ENCODE measurements at regions not wholly inside any gene's neighbourhood (a gene's known extent, or its start where the extent isn't known, plus 50 kb on each side); places are given as distances from the start of the nearest gene placed in this dataset.

GRCh38 chr5:165914456-165914855 lies 2377.0 kb upstream of the WWC1 start:
- Histone ChIP-seq H3K36me3 (ENCODE audit: control insufficient read depth in 3 of 3, insufficient read depth in 3 of 3, low read length in 3 of 3) (no peaks in the 10 kb centered on the region), H3K27ac (ENCODE audit: low read depth, low read length) (no peak overlapping the region), H3K9ac (ENCODE audit: low read depth in 1 of 3, low read length in 3 of 3) (no peak overlapping the region), H3K4me1 (ENCODE audit: control insufficient read depth in 3 of 3, insufficient read depth in 3 of 3, low read length in 3 of 3) (no peaks in the 10 kb centered on the region), H3K27me3 (ENCODE audit: control insufficient read depth in 3 of 3, insufficient read depth in 3 of 3, low read length in 3 of 3) (no peaks in the 10 kb centered on the region), H3K9me3 (ENCODE audit: control insufficient read depth in 3 of 3, low read length in 3 of 3) (no peaks in the 10 kb centered on the region), H3K4me3 (ENCODE audit: low read length in 3 of 3) (no peak overlapping the region)

GRCh38 chr5:165919196-165919595 lies 2372.2 kb upstream of the WWC1 start:
- Histone ChIP-seq H3K9ac (ENCODE audit: low read depth in 1 of 3, low read length in 3 of 3) (no peak overlapping the region), H3K27ac (ENCODE audit: low read depth, low read length) (no peak overlapping the region), H3K36me3 (ENCODE audit: control insufficient read depth in 3 of 3, insufficient read depth in 3 of 3, low read length in 3 of 3) (no peaks in the 10 kb centered on the region), H3K4me3 (ENCODE audit: low read length in 3 of 3) (no peak overlapping the region), H3K9me3 (ENCODE audit: control insufficient read depth in 3 of 3, low read length in 3 of 3) (no peaks in the 10 kb centered on the region), H3K4me1 (ENCODE audit: control insufficient read depth in 3 of 3, insufficient read depth in 3 of 3, low read length in 3 of 3) (no peaks in the 10 kb centered on the region), H3K27me3 (ENCODE audit: control insufficient read depth in 3 of 3, insufficient read depth in 3 of 3, low read length in 3 of 3) (no peaks in the 10 kb centered on the region)

GRCh38 chr5:165920655-165921054 lies 2370.8 kb upstream of the WWC1 start:
- no peak overlapping the region for H3K4me3 ChIP-seq (ENCODE audit: low read length in 3 of 3)
- H3K9ac ChIP-seq (ENCODE audit: low read depth in 1 of 3, low read length in 3 of 3) = no peak overlapping the region

GRCh38 chr5:165928971-165929370 lies 2362.5 kb upstream of the WWC1 start:
- no peaks in the 10 kb centered on the region for H3K4me1 ChIP-seq (ENCODE audit: control insufficient read depth in 3 of 3, insufficient read depth in 3 of 3, low read length in 3 of 3)
- H3K9ac ChIP-seq (ENCODE audit: low read depth in 1 of 3, low read length in 3 of 3) = no peak overlapping the region
- peaks cover 0 to 5% (median 3%) of the 10 kb centered on the region in 3 donors for H3K9me3 ChIP-seq (ENCODE audit: control insufficient read depth in 3 of 3, low read length in 3 of 3)
- no peaks in the 10 kb centered on the region for H3K27me3 ChIP-seq (ENCODE audit: control insufficient read depth in 3 of 3, insufficient read depth in 3 of 3, low read length in 3 of 3)
- no peaks in the 10 kb centered on the region for H3K36me3 ChIP-seq (ENCODE audit: control insufficient read depth in 3 of 3, insufficient read depth in 3 of 3, low read length in 3 of 3)
- no peak overlapping the region for H3K4me3 ChIP-seq (ENCODE audit: low read length in 3 of 3)
- no peak overlapping the region for H3K27ac ChIP-seq (ENCODE audit: low read depth, low read length)

More at GRCh38 chr5:165920655-165921054, 2370.8 kb upstream of the WWC1 start:
- Histone ChIP-seq H3K36me3 (ENCODE audit: control insufficient read depth in 3 of 3, insufficient read depth in 3 of 3, low read length in 3 of 3) (no peaks in the 10 kb centered on the region), H3K27me3 (ENCODE audit: control insufficient read depth in 3 of 3, insufficient read depth in 3 of 3, low read length in 3 of 3) (no peaks in the 10 kb centered on the region), H3K27ac (ENCODE audit: low read depth, low read length) (no peak overlapping the region), H3K4me1 (ENCODE audit: control insufficient read depth in 3 of 3, insufficient read depth in 3 of 3, low read length in 3 of 3) (no peaks in the 10 kb centered on the region), H3K9me3 (ENCODE audit: control insufficient read depth in 3 of 3, low read length in 3 of 3) (no peaks in the 10 kb centered on the region)

- H3K36me3 ChIP-seq (ENCODE audit: control insufficient read depth in 3 of 3, insufficient read depth in 3 of 3, low read length in 3 of 3) = no peaks in the 10 kb centered on the region
- no peaks in the 10 kb centered on the region for H3K9me3 ChIP-seq (ENCODE audit: control insufficient read depth in 3 of 3, low read length in 3 of 3)
- no peaks in the 10 kb centered on the region for H3K27me3 ChIP-seq (ENCODE audit: control insufficient read depth in 3 of 3, insufficient read depth in 3 of 3, low read length in 3 of 3)
- no peak overlapping the region for H3K4me3 ChIP-seq (ENCODE audit: low read length in 3 of 3)
- no peak overlapping the region for H3K9ac ChIP-seq (ENCODE audit: low read depth in 1 of 3, low read length in 3 of 3)
- H3K27ac ChIP-seq (ENCODE audit: low read depth, low read length) = no peak overlapping the region
- no peaks in the 10 kb centered on the region for H3K4me1 ChIP-seq (ENCODE audit: control insufficient read depth in 3 of 3, insufficient read depth in 3 of 3, low read length in 3 of 3)
These were observed 2350.9 kb upstream of the WWC1 start for GRCh38 chr5:165940541-165940940.

- H3K4me3 ChIP-seq (ENCODE audit: low read length in 3 of 3) = no peak overlapping the region
- H3K4me1 ChIP-seq (ENCODE audit: control insufficient read depth in 3 of 3, insufficient read depth in 3 of 3, low read length in 3 of 3) = no peaks in the 10 kb centered on the region
- H3K9ac ChIP-seq (ENCODE audit: low read depth in 1 of 3, low read length in 3 of 3) = no peak overlapping the region
- H3K36me3 ChIP-seq (ENCODE audit: control insufficient read depth in 3 of 3, insufficient read depth in 3 of 3, low read length in 3 of 3) = no peaks in the 10 kb centered on the region
- no peak overlapping the region for H3K27ac ChIP-seq (ENCODE audit: low read depth, low read length)
- H3K9me3 ChIP-seq (ENCODE audit: control insufficient read depth in 3 of 3, low read length in 3 of 3) = no peaks in the 10 kb centered on the region
- no peaks in the 10 kb centered on the region for H3K27me3 ChIP-seq (ENCODE audit: control insufficient read depth in 3 of 3, insufficient read depth in 3 of 3, low read length in 3 of 3)
These were observed 2334.6 kb upstream of the WWC1 start for GRCh38 chr5:165956854-165957253.

- no peaks in the 10 kb centered on the region for H3K9me3 ChIP-seq (ENCODE audit: control insufficient read depth in 3 of 3, low read length in 3 of 3)
- H3K4me1 ChIP-seq (ENCODE audit: control insufficient read depth in 3 of 3, insufficient read depth in 3 of 3, low read length in 3 of 3) = no peaks in the 10 kb centered on the region
- no peak overlapping the region for H3K4me3 ChIP-seq (ENCODE audit: low read length in 3 of 3)
- H3K36me3 ChIP-seq (ENCODE audit: control insufficient read depth in 3 of 3, insufficient read depth in 3 of 3, low read length in 3 of 3) = no peaks in the 10 kb centered on the region
- no peak overlapping the region for H3K27ac ChIP-seq (ENCODE audit: low read depth, low read length)
- H3K27me3 ChIP-seq (ENCODE audit: control insufficient read depth in 3 of 3, insufficient read depth in 3 of 3, low read length in 3 of 3) = no peaks in the 10 kb centered on the region
- no peak overlapping the region for H3K9ac ChIP-seq (ENCODE audit: low read depth in 1 of 3, low read length in 3 of 3)
These were observed 2309.8 kb upstream of the WWC1 start for GRCh38 chr5:165981671-165982070.

GRCh38 chr5:165996201-165996875 lies 2295.1 kb upstream of the WWC1 start:
- Histone ChIP-seq H3K9me3 (ENCODE audit: control insufficient read depth in 3 of 3, low read length in 3 of 3) (no peaks in the 10 kb centered on the region), H3K4me1 (ENCODE audit: control insufficient read depth in 3 of 3, insufficient read depth in 3 of 3, low read length in 3 of 3) (peaks cover 0 to 2% (median 0%) of the 10 kb centered on the region in 3 donors), H3K9ac (ENCODE audit: low read depth in 1 of 3, low read length in 3 of 3) (no peak overlapping the region), H3K27ac (ENCODE audit: low read depth, low read length) (no peak overlapping the region), H3K36me3 (ENCODE audit: control insufficient read depth in 3 of 3, insufficient read depth in 3 of 3, low read length in 3 of 3) (no peaks in the 10 kb centered on the region), H3K4me3 (ENCODE audit: low read length in 3 of 3) (no peak overlapping the region), H3K27me3 (ENCODE audit: control insufficient read depth in 3 of 3, insufficient read depth in 3 of 3, low read length in 3 of 3) (no peaks in the 10 kb centered on the region)

GRCh38 chr5:165999693-166000320 lies 2291.6 kb upstream of the WWC1 start:
- Histone ChIP-seq H3K27me3 (ENCODE audit: control insufficient read depth in 3 of 3, insufficient read depth in 3 of 3, low read length in 3 of 3) (no peaks in the 10 kb centered on the region), H3K4me3 (ENCODE audit: low read length in 3 of 3) (no peak overlapping the region), H3K9ac (ENCODE audit: low read depth in 1 of 3, low read length in 3 of 3) (no peak overlapping the region), H3K9me3 (ENCODE audit: control insufficient read depth in 3 of 3, low read length in 3 of 3) (no peaks in the 10 kb centered on the region), H3K36me3 (ENCODE audit: control insufficient read depth in 3 of 3, insufficient read depth in 3 of 3, low read length in 3 of 3) (no peaks in the 10 kb centered on the region), H3K4me1 (ENCODE audit: control insufficient read depth in 3 of 3, insufficient read depth in 3 of 3, low read length in 3 of 3) (peaks cover 0 to 2% (median 0%) of the 10 kb centered on the region in 3 donors), H3K27ac (ENCODE audit: low read depth, low read length) (no peak overlapping the region)

GRCh38 chr5:166004006-166004405 lies 2287.4 kb upstream of the WWC1 start:
- Histone ChIP-seq H3K27me3 (ENCODE audit: control insufficient read depth in 3 of 3, insufficient read depth in 3 of 3, low read length in 3 of 3) (no peaks in the 10 kb centered on the region), H3K4me1 (ENCODE audit: control insufficient read depth in 3 of 3, insufficient read depth in 3 of 3, low read length in 3 of 3) (no peaks in the 10 kb centered on the region), H3K27ac (ENCODE audit: low read depth, low read length) (no peak overlapping the region), H3K36me3 (ENCODE audit: control insufficient read depth in 3 of 3, insufficient read depth in 3 of 3, low read length in 3 of 3) (no peaks in the 10 kb centered on the region), H3K9ac (ENCODE audit: low read depth in 1 of 3, low read length in 3 of 3) (no peak overlapping the region), H3K4me3 (ENCODE audit: low read length in 3 of 3) (no peak overlapping the region), H3K9me3 (ENCODE audit: control insufficient read depth in 3 of 3, low read length in 3 of 3) (no peaks in the 10 kb centered on the region)

Measured in skeletal muscle tissue (tissue), 3 donors.